K562 (cell line): ENCODE measurements at regions not wholly inside any gene's neighbourhood (a gene's known extent, or its start where the extent isn't known, plus 50 kb on each side); places are given as distances from the start of the nearest gene placed in this dataset.

Experiments
- ATAC-seq: fragments of 200-7000 bp; cut with Tn5 transposase; 3 replicates; pipeline ENCODE4 v1.9.1; 2020; ENCODE audit warnings: moderate library complexity
- BruUV-seq: library from RNA; stranded (reverse); fragments of 400-500 nt; replicated peaks from 2 replicates; lab custom pipeline; 2021; lab: Mats Ljungman, UMichigan
- CTCF ChIA-PET: fragments of 300-600 bp; formaldehyde crosslinking; extraction: SDS; loops from one replicate; lab custom pipeline; 2021; ENCODE audit warnings: low intra/inter-chr PET ratio; lab: Yijun Ruan, JAX
- POLR2A ChIA-PET: fragments of 300-600, 350-650 bp; sonication (Branson Sonifier 250); formaldehyde crosslinking; extraction: SDS; loops from one replicate; lab custom pipeline; 2021; ENCODE audit warnings: antibody characterized with exemption, inconsistent platforms; lab: Yijun Ruan, JAX
- DNase-seq, 4 experiments: peaks; one replicate each; pipeline versions ENCODE4 v3.0.0 to v3.0.0-alpha.2; 2011 to 2018; ENCODE audit warnings: low spot score in 3 of 4, mixed read lengths in 3 of 4; ENCODE audit errors: extremely low read depth in 1 of 4
- FAIRE-seq: peaks from 2 replicates; lab custom pipeline; 2011; peaks lifted over from hg19 to GRCh38; lab: Jason Lieb, UNC
- H2AFZ ChIP-seq: 2 replicates; pipeline ENCODE4 v1.6.0; 2011; ENCODE audit warnings: low read depth, low read length, control low read depth, inconsistent platforms
- H3K27ac ChIP-seq: fragments of 200-600 bp; 3 replicates; pipeline ENCODE4 v1.8.0; 2011; ENCODE audit warnings: low read depth, mild to moderate bottlenecking, control low read depth, inconsistent platforms, low read length, moderate library complexity, mixed read lengths; ENCODE audit errors: extremely low read depth
- H3K27me3 ChIP-seq, 2 experiments: fragments of 300-600 bp in 1 of 2; 2 replicates in 1 of 2; 3 replicates in 1 of 2; pipeline versions ENCODE4 v1.6.0 to v1.8.0; 2011; ENCODE audit warnings: inconsistent platforms in 2 of 2, low read length in 2 of 2, mild to moderate bottlenecking in 1 of 2, mixed read lengths in 1 of 2, moderate library complexity in 1 of 2; ENCODE audit not compliant: control insufficient read depth in 2 of 2, insufficient read depth in 2 of 2
- H3K36me3 ChIP-seq: fragments of 300-600 bp; 3 replicates; pipeline ENCODE4 v1.8.0; 2011; ENCODE audit warnings: mild to moderate bottlenecking, low read length, inconsistent platforms; ENCODE audit not compliant: control insufficient read depth, insufficient read depth
- H3K4me1 ChIP-seq, 2 experiments: fragments of 200-600 bp in 1 of 2; replicated peaks in 1 of 2; 2 replicates in 1 of 2; 3 replicates in 1 of 2; pipeline versions ENCODE4 v1.5.1 to v1.8.0; 2011; ENCODE audit warnings: inconsistent platforms in 2 of 2, low read length in 2 of 2, mild to moderate bottlenecking in 1 of 2, mixed read lengths in 1 of 2, moderate library complexity in 1 of 2; ENCODE audit not compliant: control insufficient read depth in 2 of 2, insufficient read depth in 2 of 2
- H3K4me2 ChIP-seq: 2 replicates; pipeline ENCODE4 v1.6.1; 2011; ENCODE audit warnings: low read length, control low read depth, inconsistent platforms, mixed read lengths; ENCODE audit not compliant: insufficient read depth
- H3K4me3 ChIP-seq: fragments of 200-600 bp; sonication (generic), shearing (Covaris generic); 2 replicates; pipeline ENCODE4 v1.5.1; 2016; ENCODE audit warnings: control low read depth, inconsistent platforms
- H3K79me2 ChIP-seq: fragments of 200-600 bp; 3 replicates; pipeline ENCODE4 v1.8.0; 2011; ENCODE audit warnings: low read length, inconsistent platforms; ENCODE audit not compliant: control insufficient read depth, insufficient read depth
- H3K9ac ChIP-seq, 2 experiments: 2 replicates each; pipeline versions ENCODE4 v1.6.0 to v1.6.1; 2011; ENCODE audit warnings: low read depth in 2 of 2, low read length in 2 of 2, control low read depth in 1 of 2, inconsistent platforms in 1 of 2, mild to moderate bottlenecking in 1 of 2, mixed read lengths in 1 of 2; ENCODE audit not compliant: insufficient read depth in 1 of 2
- H3K9me1 ChIP-seq: one replicate; pipeline ENCODE4 v1.6.0; 2011; ENCODE audit warnings: inconsistent platforms, mild to moderate bottlenecking, low read length, moderate library complexity; ENCODE audit not compliant: control insufficient read depth, insufficient read depth
- H3K9me3 ChIP-seq: replicated peaks from 2 replicates; pipeline ENCODE4 v1.5.1; 2011; ENCODE audit warnings: low read depth, low read length, inconsistent platforms; ENCODE audit not compliant: control insufficient read depth, insufficient read depth
- H4K20me1 ChIP-seq: replicated peaks from 2 replicates; pipeline ENCODE4 v1.6.1; 2011; ENCODE audit warnings: low read length, inconsistent platforms, mixed read lengths; ENCODE audit not compliant: control insufficient read depth, insufficient read depth
- CEBPG ChIP-seq, 3 experiments: fragments of 200-800 bp in 1 of 3; sonication (Bioruptor generic) in 1 of 3; sonication (generic) in 1 of 3; formaldehyde crosslinking in 1 of 3; IDR thresholded peaks in 2 of 3; conservative IDR thresholded peaks in 1 of 3; 2 replicates each; pipeline versions ENCODE4 v1.6.1 to v1.8.0; 2016 to 2022; ENCODE audit warnings: missing compliant biosample characterization in 2 of 3, missing genetic modification characterization in 2 of 3, mild to moderate bottlenecking in 1 of 3, missing genetic modification reagents in 1 of 3
- RREB1 ChIP-seq: fragments of 250-450 bp; sonication (Bioruptor Pico); IDR thresholded peaks from 2 replicates; pipeline ENCODE4 v1.4.0; 2020
- WGBS: fragments of 100-300 bp; shearing (Covaris generic); methylation state at CpG from one replicate; pipeline ENCODE4 v1.1.6; 2016; ENCODE audit warnings: low coverage, mixed read lengths; ENCODE audit not compliant: insufficient coverage; ENCODE audit errors: missing lambda C conversion rate; 5-methylcytosine and 5-hydroxymethylcytosine counted together
- in situ Hi-C: fragments of 300-500 bp; cut with MboI; formaldehyde crosslinking; loops from 4 replicates; pipeline ENCODE4 v1.15.0; 2018; ENCODE audit warnings: inconsistent platforms, mixed read lengths
- intact Hi-C: fragments of 100-400 bp; cut with micrococcal nuclease; formaldehyde crosslinking; loops from 2 replicates; pipeline ENCODE4 v1.14.2; 2022

GRCh38 chr5:142222225-142222865 lies 102.5 kb downstream of the SPRY4 start:
- no peaks in the 10 kb centered on the region for H3K9me3 ChIP-seq
- no peak for FAIRE-seq
- H3K27ac ChIP-seq, result no peak overlapping the region
- DNase-seq, result no peak
- H3K79me2 ChIP-seq, result no peaks in the 10 kb centered on the region
- H3K36me3 ChIP-seq, result no peaks in the 10 kb centered on the region
- 17% methylated on average over 12 of the region's 14 CpGs for WGBS
- peaks cover 23 to 40% of the 10 kb centered on the region in 2 experiments; a peak in 4 of 5 replicates for H3K27me3 ChIP-seq
- no peak for ATAC-seq
- CTCF ChIA-PET, result no interaction called here
- intact Hi-C loops, result no loop called here
- POLR2A ChIA-PET, result interaction anchor here (0.6 to 1.2 kb wide), 2 partner anchors 28 to 1719 kb away, joined by 3 read pairs; no protein-coding TSS in a partner anchor
- H2AFZ ChIP-seq, result no peak overlapping the region
- no peak overlapping the region for H3K9ac ChIP-seq
- no peak overlapping the region for H3K4me3 ChIP-seq
- no peak overlapping the region for H3K4me2 ChIP-seq
- in situ Hi-C loops, result no loop called here
- H4K20me1 ChIP-seq, result 0 out of 2 replicates have a peak, but pooled peaks cover 4% of the 10 kb centered on the region
- H3K9me1 ChIP-seq, result peaks cover 3% of the 10 kb centered on the region
- peaks cover 0 to 4% of the 10 kb centered on the region in 2 experiments; a peak in 2 of 5 replicates for H3K4me1 ChIP-seq
- BruUV-seq, result no TSS peak
- TF ChIP-seq RREB1 (no peak), CEBPG (CRISPR knock-in tag; IDR thresholded peaks at IDR 0.05) (no peak), CEBPG (tag; conservative IDR thresholded peaks at IDR 0.05 in 1 of 2, IDR thresholded peaks at IDR 0.05 in 1 of 2) (0 out of 4 replicates have a peak, but pooled peaks of 1 of the 2 experiments have one; percentile 25)
